22Rv1 (cell line): ENCODE measurements at regions not wholly inside any gene's neighbourhood (a gene's known extent, or its start where the extent isn't known, plus 50 kb on each side); places are given as distances from the start of the nearest gene placed in this dataset.
"Not testable (repeated sequence)": the region's sequence is repeated elsewhere in the genome, so short reads cannot be mapped to it uniquely, and the experiment has no call there.

ENCODE experiments used
- H3K27ac ChIP-seq: fragments of 450-650 bp; 2 replicates; pipeline ENCODE4 v1.5.1; 2017
- ZFX ChIP-seq: fragments of 450-650 bp; IDR thresholded peaks from 2 replicates; pipeline ENCODE4 v1.6.1; 2017; ENCODE audit warnings: antibody characterized with exemption, borderline replicate concordance
- TF ChIP-seq, protein P1 (sequence below): fragments of 450-650 bp; IDR thresholded peaks from 2 replicates; pipeline ENCODE4 v1.5.1; 2017; ENCODE audit warnings: mild to moderate bottlenecking

DNA sequence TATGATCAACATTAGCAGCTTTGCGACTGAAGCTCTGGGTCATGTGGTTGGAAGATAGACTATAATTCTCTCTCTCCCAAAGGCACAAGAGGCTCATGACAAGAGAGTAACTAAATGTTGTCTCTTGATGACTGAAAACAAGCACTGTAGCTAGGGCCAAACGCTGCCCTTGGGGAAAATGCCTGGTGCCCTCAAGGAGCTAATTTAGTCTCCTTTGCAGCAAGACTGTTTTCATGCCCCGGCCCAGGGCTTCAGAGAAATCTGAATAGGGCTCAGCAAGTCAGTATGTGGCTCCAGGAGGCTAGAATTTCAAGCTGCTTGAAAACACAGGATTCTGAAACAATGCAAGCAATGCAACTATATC, 411.9 kb downstream of the GPAT3 start:
- no peak overlapping the region for H3K27ac ChIP-seq
- no peak for TF ChIP-seq ZFX
- TF ChIP-seq, protein P1, sequence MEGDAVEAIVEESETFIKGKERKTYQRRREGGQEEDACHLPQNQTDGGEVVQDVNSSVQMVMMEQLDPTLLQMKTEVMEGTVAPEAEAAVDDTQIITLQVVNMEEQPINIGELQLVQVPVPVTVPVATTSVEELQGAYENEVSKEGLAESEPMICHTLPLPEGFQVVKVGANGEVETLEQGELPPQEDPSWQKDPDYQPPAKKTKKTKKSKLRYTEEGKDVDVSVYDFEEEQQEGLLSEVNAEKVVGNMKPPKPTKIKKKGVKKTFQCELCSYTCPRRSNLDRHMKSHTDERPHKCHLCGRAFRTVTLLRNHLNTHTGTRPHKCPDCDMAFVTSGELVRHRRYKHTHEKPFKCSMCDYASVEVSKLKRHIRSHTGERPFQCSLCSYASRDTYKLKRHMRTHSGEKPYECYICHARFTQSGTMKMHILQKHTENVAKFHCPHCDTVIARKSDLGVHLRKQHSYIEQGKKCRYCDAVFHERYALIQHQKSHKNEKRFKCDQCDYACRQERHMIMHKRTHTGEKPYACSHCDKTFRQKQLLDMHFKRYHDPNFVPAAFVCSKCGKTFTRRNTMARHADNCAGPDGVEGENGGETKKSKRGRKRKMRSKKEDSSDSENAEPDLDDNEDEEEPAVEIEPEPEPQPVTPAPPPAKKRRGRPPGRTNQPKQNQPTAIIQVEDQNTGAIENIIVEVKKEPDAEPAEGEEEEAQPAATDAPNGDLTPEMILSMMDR, result no peak

DNA sequence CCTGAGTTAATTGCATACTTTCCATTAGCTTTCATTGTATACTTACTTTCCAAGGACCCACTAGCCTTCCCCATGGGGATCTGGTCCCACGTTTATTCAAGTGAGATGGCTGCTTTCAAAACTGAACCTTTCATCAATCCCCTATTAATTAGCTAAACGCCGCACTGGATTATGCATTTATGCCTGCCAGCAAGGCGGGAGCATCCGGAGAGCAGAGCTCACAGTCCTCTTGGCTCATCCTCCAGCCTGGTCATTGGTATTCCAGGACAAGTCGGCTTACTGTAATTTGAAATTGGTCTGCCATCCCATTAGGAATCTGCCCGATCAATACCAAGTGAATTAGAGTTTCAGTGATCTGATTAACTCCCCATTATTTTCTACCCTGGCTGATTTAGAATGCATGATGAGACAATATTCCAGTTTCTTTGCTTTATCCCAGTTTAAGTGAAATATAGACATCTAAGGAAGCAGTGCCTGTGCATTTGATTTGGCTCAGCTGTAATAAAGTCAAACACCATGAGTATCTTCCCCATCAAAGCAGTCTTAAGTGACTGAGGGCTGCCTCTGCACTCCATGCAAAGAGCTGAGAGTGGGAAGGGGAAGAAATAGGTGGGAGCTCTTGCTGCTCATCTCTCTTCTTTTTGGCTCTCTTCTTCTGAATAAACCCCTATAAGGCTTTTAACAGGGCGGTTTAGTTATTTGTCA, 411.4 kb downstream of the GPAT3 start:
- H3K27ac ChIP-seq, result no peak overlapping the region
- TF ChIP-seq, protein P1, result no peak
- no peak for TF ChIP-seq ZFX

DNA sequence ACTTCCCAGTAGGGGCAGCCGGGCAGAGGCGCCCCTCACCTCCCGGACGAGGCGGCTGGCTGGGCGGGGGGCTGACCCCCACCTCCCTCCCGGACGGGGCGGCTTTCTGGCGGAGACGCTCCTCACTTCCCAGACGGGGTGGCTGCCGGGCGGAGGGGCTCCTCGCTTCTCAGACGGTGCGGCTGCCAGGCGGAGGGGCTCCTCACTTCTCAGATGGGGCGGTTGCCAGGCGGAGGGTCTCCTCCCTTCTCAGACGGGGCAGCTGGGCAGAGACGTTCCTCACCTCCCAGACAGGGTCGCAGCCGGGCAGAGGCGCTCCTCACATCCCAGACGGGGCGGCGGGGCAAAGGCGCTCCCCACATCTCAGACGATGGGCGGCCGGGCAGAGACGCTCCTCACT, 407.8 kb downstream of the GPAT3 start:
- H3K27ac ChIP-seq, result not testable (repeated sequence)

DNA sequence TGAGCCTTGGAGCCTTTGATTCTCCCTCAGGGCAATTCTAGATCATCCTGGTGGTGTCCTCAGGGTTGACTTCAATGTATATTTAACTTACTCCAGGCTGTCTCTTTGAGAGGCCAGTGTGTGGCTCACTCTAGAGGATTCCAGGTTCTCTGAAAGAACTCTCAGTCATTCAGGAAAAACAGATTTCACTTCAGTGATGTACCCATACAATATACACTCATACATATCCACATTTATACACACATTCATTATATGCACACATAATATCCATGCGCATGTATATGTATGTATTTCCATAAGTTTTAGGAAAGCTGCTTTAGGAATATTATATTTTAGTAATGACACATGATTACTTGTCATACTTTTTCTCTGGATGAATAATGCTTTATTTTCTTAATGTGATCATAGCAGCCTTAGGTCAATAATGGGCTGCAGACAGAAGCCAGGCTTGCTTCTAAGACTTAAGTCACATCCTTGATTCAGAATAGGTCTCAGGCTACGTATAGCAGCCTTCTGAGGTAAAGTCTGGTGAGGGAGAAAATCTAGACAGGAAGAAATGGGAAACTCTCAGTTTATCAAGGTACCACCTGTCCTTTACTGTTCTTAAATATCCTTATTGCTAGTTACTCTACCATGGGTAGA, 397.0 kb downstream of the GPAT3 start:
- H3K27ac ChIP-seq, result no peak overlapping the region
- no peak for TF ChIP-seq ZFX
- TF ChIP-seq, protein P1, result no peak

DNA sequence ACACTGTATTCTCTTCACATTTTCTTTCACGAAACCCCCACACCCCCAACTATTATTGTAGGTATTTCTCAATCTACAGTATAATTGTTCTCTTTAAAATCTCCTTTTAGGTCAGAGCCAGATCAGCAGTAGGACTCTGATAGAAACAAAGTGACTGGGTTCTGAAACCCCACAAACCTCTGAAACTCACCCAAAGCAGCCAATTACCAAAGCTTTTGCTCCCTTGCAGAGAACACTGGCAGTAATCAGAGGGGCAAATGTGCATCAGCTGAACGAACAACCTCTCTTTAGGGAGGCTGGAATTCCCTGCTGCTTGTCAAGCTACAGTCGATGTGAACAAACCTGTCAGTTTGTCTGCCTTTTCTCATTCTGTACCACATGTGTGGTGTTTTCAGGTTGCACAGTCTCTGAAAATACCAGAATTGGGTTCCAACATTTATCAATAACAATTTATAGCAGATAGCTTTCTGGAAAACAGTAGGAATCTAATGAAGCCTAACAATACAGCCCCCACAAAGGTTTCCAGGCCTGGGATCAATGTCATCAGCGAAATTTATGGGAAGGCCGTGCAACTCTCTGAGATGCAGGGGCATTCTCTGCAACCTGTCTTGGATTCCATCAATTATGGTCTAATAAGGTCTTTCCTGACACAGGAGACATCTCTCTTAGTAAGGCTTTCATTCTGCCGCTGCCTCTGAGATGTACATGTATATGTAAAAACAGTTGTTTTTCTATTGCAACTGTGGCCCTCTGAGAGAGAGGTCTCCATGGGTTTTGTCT, 395.9 kb downstream of the GPAT3 start:
- no peak overlapping the region for H3K27ac ChIP-seq
- no peak for TF ChIP-seq ZFX
- TF ChIP-seq, protein P1, result no peak

DNA sequence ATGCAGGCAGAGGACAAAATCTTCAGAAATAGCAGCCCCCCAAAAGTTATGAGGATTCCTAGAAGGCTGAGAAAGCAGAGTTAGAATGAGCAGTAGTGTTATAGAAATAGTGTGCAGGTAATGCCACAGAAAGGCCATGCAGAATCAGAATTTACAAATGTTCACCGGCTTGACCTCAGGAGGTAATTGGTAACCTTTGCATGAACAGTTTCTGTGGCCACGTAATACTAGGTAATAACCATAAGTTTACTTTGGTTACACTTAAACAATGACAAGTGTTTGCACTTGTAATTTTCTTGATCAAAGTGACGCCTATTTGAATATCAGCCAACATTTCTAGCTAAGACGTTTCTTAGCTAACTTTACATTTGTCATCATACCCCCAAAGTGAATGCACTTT, 393.6 kb downstream of the GPAT3 start:
- TF ChIP-seq, protein P1, result no peak
- TF ChIP-seq ZFX, result no peak
- H3K27ac ChIP-seq, result no peak overlapping the region

DNA sequence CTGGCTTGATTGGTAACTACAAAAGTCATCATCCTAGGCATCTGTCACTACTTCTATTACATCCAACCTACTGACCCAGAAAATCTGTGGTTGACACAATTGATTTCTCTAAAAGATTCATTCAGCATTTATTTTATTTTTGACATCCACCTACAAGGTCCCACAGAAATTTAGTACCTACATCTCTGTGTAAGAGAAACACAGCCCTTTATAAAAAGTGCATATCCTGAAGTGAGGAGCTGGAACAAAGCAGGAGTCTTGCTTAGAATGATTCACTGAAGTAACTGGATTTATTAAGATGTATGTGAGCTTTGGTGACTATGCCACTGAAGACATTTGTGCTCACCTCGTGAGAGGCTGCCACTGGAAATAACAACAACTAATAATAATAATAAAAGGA, 391.0 kb downstream of the GPAT3 start:
- no peak for TF ChIP-seq ZFX
- TF ChIP-seq, protein P1, result no peak
- H3K27ac ChIP-seq, result no peak overlapping the region
